GM23338 (cell line): ENCODE measurements at regions not wholly inside any gene's neighbourhood (a gene's known extent, or its start where the extent isn't known, plus 50 kb on each side); places are given as distances from the start of the nearest gene placed in this dataset.

Experiments used
- ATAC-seq: fragments of 200-7000 bp; cut with Tn5 transposase; 3 replicates; pipeline ENCODE4 v1.9.1; 2020
- DNase-seq: peaks from one replicate; pipeline ENCODE4 v3.0.0-alpha.2; 2015; ENCODE audit warnings: low spot score
- H2AFZ ChIP-seq: fragments of 200-600 bp; sonication (generic); 2 replicates; pipeline ENCODE4 v1.8.0; 2016; ENCODE audit warnings: antibody characterized with exemption, mild to moderate bottlenecking, moderate library complexity
- H3F3A ChIP-seq: fragments of 200-600 bp; sonication (generic); replicated peaks from 2 replicates; pipeline ENCODE4 v1.8.0; 2017; ENCODE audit warnings: antibody characterized with exemption, mixed run types, low read depth
- H3K27ac ChIP-seq: fragments of 200-600 bp; sonication (generic); 2 replicates; pipeline ENCODE4 v1.6.1; 2016; ENCODE audit warnings: low read depth
- H3K27me3 ChIP-seq: fragments of 200-600 bp; sonication (generic); 2 replicates; pipeline ENCODE4 v1.8.0; 2016; ENCODE audit warnings: mild to moderate bottlenecking, mixed run types, moderate library complexity; ENCODE audit not compliant: insufficient read depth
- H3K36me3 ChIP-seq: fragments of 200-600 bp; sonication (generic); 2 replicates; pipeline ENCODE4 v1.8.0; 2016; ENCODE audit warnings: mild to moderate bottlenecking; ENCODE audit not compliant: insufficient read depth
- H3K4me1 ChIP-seq: fragments of 200-600 bp; sonication (generic); 2 replicates; pipeline ENCODE4 v1.8.0; 2016; ENCODE audit warnings: mild to moderate bottlenecking, moderate library complexity; ENCODE audit not compliant: insufficient read depth
- H3K4me2 ChIP-seq: fragments of 200-600 bp; sonication (generic); 2 replicates; pipeline ENCODE4 v1.7.1; 2017; ENCODE audit warnings: mixed run types
- H3K4me3 ChIP-seq: fragments of 200-600 bp; sonication (generic); 2 replicates; pipeline ENCODE4 v1.6.1; 2016; ENCODE audit warnings: mixed run types
- H3K79me2 ChIP-seq: fragments of 200-600 bp; sonication (generic); replicated peaks from 2 replicates; pipeline ENCODE4 v1.8.0; 2017; ENCODE audit warnings: mild to moderate bottlenecking; ENCODE audit not compliant: insufficient read depth
- H3K9me2 ChIP-seq: fragments of 200-600 bp; sonication (generic); 2 replicates; pipeline ENCODE4 v1.8.0; 2017; ENCODE audit not compliant: insufficient read depth
- H4K20me1 ChIP-seq: fragments of 200-600 bp; sonication (generic); replicated peaks from 2 replicates; pipeline ENCODE4 v1.8.0; 2017; ENCODE audit warnings: mild to moderate bottlenecking; ENCODE audit not compliant: insufficient read depth
- H3K27ac Mint-ChIP-seq: 2 replicates; pipeline ENCODE4 v1.8.0; 2020; ENCODE audit warnings: inconsistent platforms, mild to moderate bottlenecking, moderate library complexity, mixed read lengths
- H3K27me3 Mint-ChIP-seq: 3 replicates; pipeline ENCODE4 v1.8.0; 2022; ENCODE audit warnings: low read depth, mild to moderate bottlenecking, moderate library complexity, mixed read lengths, inconsistent platforms; ENCODE audit not compliant: insufficient read depth, poor library complexity
- H3K36me3 Mint-ChIP-seq: 3 replicates; pipeline ENCODE4 v1.8.0; 2021; ENCODE audit warnings: low read depth, mild to moderate bottlenecking, inconsistent platforms, moderate library complexity, mixed read lengths
- H3K4me1 Mint-ChIP-seq: 3 replicates; pipeline ENCODE4 v1.8.0; 2020; ENCODE audit warnings: mild to moderate bottlenecking, inconsistent platforms, mixed read lengths
- H3K4me3 Mint-ChIP-seq: 3 replicates; pipeline ENCODE4 v1.8.0; 2021; ENCODE audit warnings: moderate library complexity, mild to moderate bottlenecking, inconsistent platforms, mixed read lengths
- H3K9me3 Mint-ChIP-seq: 3 replicates; pipeline ENCODE4 v1.8.0; 2020; ENCODE audit warnings: moderate library complexity, mild to moderate bottlenecking, inconsistent platforms, mixed read lengths
- CREB1 ChIP-seq: fragments of 250-450 bp; sonication (Bioruptor Pico); IDR thresholded peaks from 2 replicates; pipeline ENCODE4 v1.5.0; 2020; ENCODE audit warnings: low read depth, mild to moderate bottlenecking, moderate library complexity
- ETS1 ChIP-seq: IDR thresholded peaks from 2 replicates; pipeline ENCODE4 v1.6.1; 2016; ENCODE audit warnings: antibody characterized with exemption
- EZH2 ChIP-seq: fragments of 200-600 bp; sonication (generic); IDR thresholded peaks from one replicate; pipeline ENCODE4 v1.8.0; 2017; ENCODE audit warnings: antibody characterized with exemption, mild to moderate bottlenecking, low read depth; ENCODE audit not compliant: unreplicated experiment
- EZH2phosphoT487 ChIP-seq: fragments of 200-600 bp; sonication (generic); IDR thresholded peaks from one replicate; pipeline ENCODE4 v1.8.1; 2018; ENCODE audit warnings: antibody characterized with exemption; ENCODE audit not compliant: unreplicated experiment
- JUNB ChIP-seq: IDR thresholded peaks from one replicate; pipeline ENCODE4 v1.6.1; 2016; ENCODE audit warnings: antibody characterized with exemption; ENCODE audit not compliant: unreplicated experiment
- NANOG ChIP-seq: IDR thresholded peaks from 2 replicates; pipeline ENCODE4 v1.6.1; 2016; ENCODE audit warnings: antibody characterized with exemption, borderline replicate concordance
- POLR2AphosphoS5 ChIP-seq: IDR thresholded peaks from 2 replicates; pipeline ENCODE4 v1.6.1; 2016; ENCODE audit warnings: antibody characterized with exemption, low read depth
- REST ChIP-seq: IDR thresholded peaks from one replicate; pipeline ENCODE4 v1.6.1; 2018; ENCODE audit warnings: antibody characterized with exemption; ENCODE audit not compliant: unreplicated experiment
- STAT1 ChIP-seq: IDR thresholded peaks from one replicate; pipeline ENCODE4 v1.6.1; 2016; ENCODE audit warnings: antibody characterized with exemption; ENCODE audit not compliant: unreplicated experiment
- ZNF331 ChIP-seq: fragments of 250-450 bp; sonication (Bioruptor Pico); IDR thresholded peaks from 2 replicates; pipeline ENCODE4 v1.5.0; 2020; ENCODE audit warnings: low read depth, mild to moderate bottlenecking, moderate library complexity

- no peak overlapping the region for H3K4me2 ChIP-seq
- no peaks in the 10 kb centered on the region for H3K36me3 Mint-ChIP-seq
- no peak overlapping the region for H3K4me3 ChIP-seq
- ATAC-seq (no peak), DNase-seq (no peak)
- no peaks in the 10 kb centered on the region for H3K36me3 ChIP-seq
- TF ChIP-seq JUNB (no peak), EZH2phosphoT487 (no peak), EZH2 (no peak), CREB1 (CRISPR knock-in tag) (no peak), ZNF331 (CRISPR knock-in tag) (no peak), REST (no peak), ETS1 (no peak), NANOG (no peak), POLR2AphosphoS5 (no peak)
- H3K9me3 Mint-ChIP-seq, result peaks cover 2% of the 10 kb centered on the region; the same call in 2 of the 3 replicates
- no peak overlapping the region for H3K27ac Mint-ChIP-seq
- H3K4me1 ChIP-seq, result 0 out of 2 replicates have a peak, but pooled peaks cover 2% of the 10 kb centered on the region
- H3K27me3 Mint-ChIP-seq, result no peaks in the 10 kb centered on the region
- H2AFZ ChIP-seq, result no peak overlapping the region
- no peak overlapping the region for H3K4me3 Mint-ChIP-seq
- no peak overlapping the region for H3K27ac ChIP-seq
- no peaks in the 10 kb centered on the region for H3K79me2 ChIP-seq
- no peaks in the 10 kb centered on the region for H3K27me3 ChIP-seq
- H4K20me1 ChIP-seq, result no peaks in the 10 kb centered on the region
- H3F3A ChIP-seq, result no peaks in the 10 kb centered on the region
- H3K4me1 Mint-ChIP-seq, result peaks cover 8% of the 10 kb centered on the region; the same call in 2 of the 3 replicates
- H3K9me2 ChIP-seq, result peaks cover 6% of the 10 kb centered on the region
Measured at GRCh38 chr6:160804639-160805038, 102.6 kb downstream of the PLG start.

- no peak overlapping the region for H3K4me2 ChIP-seq
- no peaks in the 10 kb centered on the region for H4K20me1 ChIP-seq
- no peak overlapping the region for H2AFZ ChIP-seq
- Mint-ChIP-seq H3K27me3 (no peaks in the 10 kb centered on the region), H3K4me3 (no peak overlapping the region), H3K4me1 (peaks cover 12% of the 10 kb centered on the region; the same call in 2 of the 3 replicates), H3K9me3 (no peaks in the 10 kb centered on the region), H3K36me3 (no peaks in the 10 kb centered on the region), H3K27ac (no peak overlapping the region)
- 0 out of 2 replicates have a peak, but pooled peaks cover 8% of the 10 kb centered on the region for H3K4me1 ChIP-seq
- DNase-seq (no peak), ATAC-seq (no peak)
- no peaks in the 10 kb centered on the region for H3K36me3 ChIP-seq
- H3K27me3 ChIP-seq, result no peaks in the 10 kb centered on the region
- no peak overlapping the region for H3K4me3 ChIP-seq
- H3K79me2 ChIP-seq, result no peaks in the 10 kb centered on the region
- no peaks in the 10 kb centered on the region for H3F3A ChIP-seq
- H3K27ac ChIP-seq, result no peak overlapping the region
- H3K9me2 ChIP-seq, result peaks cover 3% of the 10 kb centered on the region
- TF ChIP-seq NANOG (no peak), EZH2 (no peak), JUNB (no peak), STAT1 (no peak), REST (no peak), EZH2phosphoT487 (no peak)
Measured at GRCh38 chr6:160808263-160808662, 106.2 kb downstream of the PLG start.
